ENCODE measurements at regions not wholly inside any gene's neighbourhood (a gene's known extent, or its start where the extent isn't known, plus 50 kb on each side); places are given as distances from the start of the nearest gene placed in this dataset.

- DNase-seq (no peak), ATAC-seq (no peak)
- H3K9me3 ChIP-seq: no peaks in the 10 kb centered on the region
- in situ Hi-C loops (cut with MboI; ENCODE audit: low sequenced_read_pairs in 4 of 4) (no loop called here), intact Hi-C loops (cut with DNase I; ENCODE audit: low total_unique reads) (no loop called here)
- no peak overlapping the region for H3K27ac ChIP-seq
- TF ChIP-seq POLR2A (IDR thresholded peaks at IDR 0.05) (no peak), CTCF (IDR thresholded peaks at IDR 0.05 in 4 of 5, conservative IDR thresholded peaks at IDR 0.05 in 1 of 5) (no peak)
- H3K27me3 ChIP-seq: no peaks in the 10 kb centered on the region
- H3K4me1 ChIP-seq: no peaks in the 10 kb centered on the region
- H3K36me3 ChIP-seq: no peaks in the 10 kb centered on the region
- no peak overlapping the region for H3K4me3 ChIP-seq
Measured at GRCh38 chr9:23326597-23326996, 499.4 kb downstream of the ELAVL2 start.

DNA sequence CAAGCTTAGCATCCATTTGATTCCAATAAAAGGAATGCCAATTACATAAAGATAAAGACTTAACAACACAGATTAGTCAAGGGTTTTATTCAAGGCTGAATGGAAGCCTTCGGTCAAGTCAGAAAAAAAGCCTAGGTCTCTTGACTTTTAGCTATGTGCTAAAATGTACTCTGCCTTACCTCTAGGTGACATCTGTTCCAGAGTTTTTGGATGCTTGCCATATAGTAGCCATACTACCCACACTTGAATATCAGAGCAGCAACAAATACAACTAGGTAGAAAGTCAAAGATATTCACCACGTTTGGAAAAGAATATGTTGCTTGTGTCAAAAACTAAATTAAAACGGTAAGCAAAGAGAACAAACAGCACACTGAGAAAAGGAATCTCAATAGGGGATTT is 484.7 kb downstream of the ELAVL2 start:
- H3K4me1 ChIP-seq: no peaks in the 10 kb centered on the region
- H3K9me3 ChIP-seq: no peaks in the 10 kb centered on the region
- H3K27me3 ChIP-seq: no peaks in the 10 kb centered on the region
- ATAC-seq (no peak), DNase-seq (no peak)
- H3K27ac ChIP-seq: no peak overlapping the region
- intact Hi-C loops (cut with DNase I; ENCODE audit: low total_unique reads) (no loop called here), in situ Hi-C loops (cut with MboI; ENCODE audit: low sequenced_read_pairs in 4 of 4) (no loop called here)
- no peak for TF ChIP-seq POLR2A (IDR thresholded peaks at IDR 0.05)
- no peak for TF ChIP-seq CTCF (IDR thresholded peaks at IDR 0.05 in 4 of 5, conservative IDR thresholded peaks at IDR 0.05 in 1 of 5)
- no peak overlapping the region for H3K4me3 ChIP-seq
- H3K36me3 ChIP-seq: no peaks in the 10 kb centered on the region

GRCh38 chr9:23342291-23342690 is 483.7 kb downstream of the ELAVL2 start:
- in situ Hi-C loops (cut with MboI; ENCODE audit: low sequenced_read_pairs in 4 of 4): no loop called here
- H3K27ac ChIP-seq: no peak overlapping the region

DNA sequence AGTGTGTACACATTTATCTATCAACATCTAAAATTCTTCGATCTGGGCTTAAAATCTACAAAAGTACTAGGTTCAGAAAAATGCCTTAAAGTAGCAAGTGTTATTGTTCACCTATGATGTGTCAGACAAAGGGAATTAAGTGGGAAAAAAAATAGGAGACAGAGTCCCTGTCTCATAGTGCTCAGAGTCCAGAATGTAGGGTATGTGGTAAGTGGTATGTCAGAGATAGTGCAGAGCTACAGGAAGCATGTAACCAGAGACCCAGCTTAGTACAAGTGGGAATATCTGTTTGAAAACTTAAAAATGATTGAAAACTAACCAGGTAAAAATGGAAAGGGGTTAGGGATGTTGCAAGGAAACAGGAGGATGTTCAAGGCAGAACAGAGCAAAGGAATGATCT is 482.8 kb downstream of the ELAVL2 start:
- ATAC-seq: no peak
- H3K27me3 ChIP-seq: no peaks in the 10 kb centered on the region
- in situ Hi-C loops (cut with MboI; ENCODE audit: low sequenced_read_pairs in 4 of 4): no loop called here

More at GRCh38 chr9:23342291-23342690, 483.7 kb downstream of the ELAVL2 start:
- ATAC-seq: no peak
- no peaks in the 10 kb centered on the region for H3K36me3 ChIP-seq
- H3K4me1 ChIP-seq: no peaks in the 10 kb centered on the region
- DNase-seq: no peak
- H3K4me3 ChIP-seq: no peak overlapping the region
- no peaks in the 10 kb centered on the region for H3K9me3 ChIP-seq
- TF ChIP-seq POLR2A (IDR thresholded peaks at IDR 0.05) (no peak), CTCF (IDR thresholded peaks at IDR 0.05 in 4 of 5, conservative IDR thresholded peaks at IDR 0.05 in 1 of 5) (no peak)
- intact Hi-C loops (cut with DNase I; ENCODE audit: low total_unique reads): no loop called here
- H3K27me3 ChIP-seq: no peaks in the 10 kb centered on the region

More for the DNA sequence above, 482.8 kb downstream of the ELAVL2 start:
- Histone ChIP-seq H3K4me1 (no peaks in the 10 kb centered on the region), H3K4me3 (no peak overlapping the region), H3K27ac (no peak overlapping the region), H3K36me3 (no peaks in the 10 kb centered on the region), H3K9me3 (no peaks in the 10 kb centered on the region)
- DNase-seq: no peak
- no peak for TF ChIP-seq POLR2A (IDR thresholded peaks at IDR 0.05)
- TF ChIP-seq CTCF (IDR thresholded peaks at IDR 0.05 in 4 of 5, conservative IDR thresholded peaks at IDR 0.05 in 1 of 5): no peak
- intact Hi-C loops (cut with DNase I; ENCODE audit: low total_unique reads): no loop called here

All from gastrocnemius medialis (tissue), 4 donors.